ACC112 (cell line): ENCODE measurements at regions not wholly inside any gene's neighbourhood (a gene's known extent, or its start where the extent isn't known, plus 50 kb on each side); places are given as distances from the start of the nearest gene placed in this dataset.
"Not testable (repeated sequence)": the region's sequence is repeated elsewhere in the genome, so short reads cannot be mapped to it uniquely, and the experiment has no call there.

Experiments used
- H2AFZ ChIP-seq: fragments of 200-600 bp; sonication (generic); one replicate; pipeline ENCODE4 v1.6.0; 2017; ENCODE audit warnings: antibody characterized with exemption, low read length; ENCODE audit not compliant: unreplicated experiment
- H3K27ac ChIP-seq: fragments of 200-600 bp; sonication (generic); 2 replicates; pipeline ENCODE4 v1.5.1; 2014; ENCODE audit warnings: low read depth, mild to moderate bottlenecking, antibody characterized with exemption, low read length, moderate library complexity
- H3K27me3 ChIP-seq: fragments of 200-600 bp; sonication (generic); 2 replicates; pipeline ENCODE4 v1.6.1; 2014; ENCODE audit warnings: mild to moderate bottlenecking, antibody characterized with exemption, low read length, moderate library complexity, mixed read lengths; ENCODE audit not compliant: insufficient read depth
- H3K36me3 ChIP-seq: fragments of 200-600 bp; sonication (generic); 2 replicates; pipeline ENCODE4 v1.6.1; 2016; ENCODE audit warnings: mild to moderate bottlenecking, antibody characterized with exemption, low read length, moderate library complexity, mixed read lengths; ENCODE audit not compliant: insufficient read depth
- H3K4me1 ChIP-seq: fragments of 200-600 bp; sonication (generic); one replicate; pipeline ENCODE4 v1.6.1; 2016; ENCODE audit warnings: low read length, mixed read lengths; ENCODE audit not compliant: insufficient read depth, unreplicated experiment, control insufficient read depth
- H3K4me3 ChIP-seq: fragments of 200-600 bp; sonication (generic); 2 replicates; pipeline ENCODE4 v1.5.1; 2014; ENCODE audit warnings: mild to moderate bottlenecking, low read depth, low read length
- H3K79me2 ChIP-seq: fragments of 200-600 bp; sonication (generic); one replicate; pipeline ENCODE4 v1.6.0; 2016; ENCODE audit warnings: low read length; ENCODE audit not compliant: control insufficient read depth, unreplicated experiment, insufficient read depth

GRCh38 chr3:13235079-13235478, 161.8 kb upstream of the IQSEC1 start:
- peaks cover 79% of the 10 kb centered on the region for H3K27me3 ChIP-seq
- no peaks in the 10 kb centered on the region for H3K4me1 ChIP-seq
- H2AFZ ChIP-seq: no peak overlapping the region
- H3K36me3 ChIP-seq: no peaks in the 10 kb centered on the region
- H3K27ac ChIP-seq: no peak overlapping the region
- H3K79me2 ChIP-seq: no peaks in the 10 kb centered on the region
- no peak overlapping the region for H3K4me3 ChIP-seq

- H3K36me3 ChIP-seq: no peaks in the 10 kb centered on the region
- no peaks in the 10 kb centered on the region for H3K79me2 ChIP-seq
- H3K27ac ChIP-seq: no peak overlapping the region
- peaks cover 78% of the 10 kb centered on the region for H3K27me3 ChIP-seq
- no peak overlapping the region for H2AFZ ChIP-seq
- H3K4me3 ChIP-seq: no peak overlapping the region
- no peaks in the 10 kb centered on the region for H3K4me1 ChIP-seq
These were observed 161.4 kb upstream of the IQSEC1 start for GRCh38 chr3:13234666-13235065.

- H2AFZ ChIP-seq: no peak overlapping the region
- peaks cover 72% of the 10 kb centered on the region for H3K27me3 ChIP-seq
- no peak overlapping the region for H3K27ac ChIP-seq
- H3K36me3 ChIP-seq: no peaks in the 10 kb centered on the region
- no peaks in the 10 kb centered on the region for H3K79me2 ChIP-seq
- no peaks in the 10 kb centered on the region for H3K4me1 ChIP-seq
- no peak overlapping the region for H3K4me3 ChIP-seq
These were observed 160.6 kb upstream of the IQSEC1 start for GRCh38 chr3:13233487-13234485.

GRCh38 chr3:13231781-13232666, 158.8 kb upstream of the IQSEC1 start:
- H2AFZ ChIP-seq: no peak overlapping the region
- H3K27ac ChIP-seq: no peak overlapping the region
- H3K79me2 ChIP-seq: no peaks in the 10 kb centered on the region
- H3K4me3 ChIP-seq: no peak overlapping the region
- H3K27me3 ChIP-seq: peaks cover 64% of the 10 kb centered on the region
- H3K36me3 ChIP-seq: no peaks in the 10 kb centered on the region
- no peaks in the 10 kb centered on the region for H3K4me1 ChIP-seq

- H3K79me2 ChIP-seq: no peaks in the 10 kb centered on the region
- H3K27ac ChIP-seq: no peak overlapping the region
- no peak overlapping the region for H3K4me3 ChIP-seq
- H3K4me1 ChIP-seq: no peaks in the 10 kb centered on the region
- no peaks in the 10 kb centered on the region for H3K36me3 ChIP-seq
- H3K27me3 ChIP-seq: peaks cover 41% of the 10 kb centered on the region
- no peak overlapping the region for H2AFZ ChIP-seq
These were observed 156.2 kb upstream of the IQSEC1 start for GRCh38 chr3:13229273-13229949.

GRCh38 chr3:13228584-13228983, 155.4 kb upstream of the IQSEC1 start:
- no peaks in the 10 kb centered on the region for H3K36me3 ChIP-seq
- H3K27me3 ChIP-seq: peaks cover 33% of the 10 kb centered on the region
- no peak overlapping the region for H3K4me3 ChIP-seq
- no peak overlapping the region for H3K27ac ChIP-seq
- no peaks in the 10 kb centered on the region for H3K79me2 ChIP-seq
- no peak overlapping the region for H2AFZ ChIP-seq
- H3K4me1 ChIP-seq: no peaks in the 10 kb centered on the region

- not testable (repeated sequence) for H3K4me1 ChIP-seq, H3K36me3 ChIP-seq, H3K79me2 ChIP-seq, H2AFZ ChIP-seq, H3K27ac ChIP-seq, H3K4me3 ChIP-seq
- H3K27me3 ChIP-seq: peaks cover 29% of the 10 kb centered on the region
These were observed 154.9 kb upstream of the IQSEC1 start for GRCh38 chr3:13228169-13228568.

GRCh38 chr3:13227315-13228165, 154.3 kb upstream of the IQSEC1 start:
- Histone ChIP-seq H3K27ac (no peak overlapping the region), H3K4me1 (no peaks in the 10 kb centered on the region), H3K79me2 (no peaks in the 10 kb centered on the region), H3K4me3 (no peak overlapping the region), H2AFZ (no peak overlapping the region), H3K36me3 (no peaks in the 10 kb centered on the region), H3K27me3 (peaks cover 23% of the 10 kb centered on the region)

- H3K27ac ChIP-seq: no peak overlapping the region
- no peaks in the 10 kb centered on the region for H3K79me2 ChIP-seq
- no peak overlapping the region for H2AFZ ChIP-seq
- no peak overlapping the region for H3K4me3 ChIP-seq
- no peaks in the 10 kb centered on the region for H3K4me1 ChIP-seq
- H3K36me3 ChIP-seq: no peaks in the 10 kb centered on the region
- H3K27me3 ChIP-seq: no peaks in the 10 kb centered on the region
These were observed 151.7 kb upstream of the IQSEC1 start for GRCh38 chr3:13224967-13225366.
